HCT116 (cell line): ENCODE measurements at regions not wholly inside any gene's neighbourhood (a gene's known extent, or its start where the extent isn't known, plus 50 kb on each side); places are given as distances from the start of the nearest gene placed in this dataset.

Experiments used
- ATAC-seq: fragments of 200-7000 bp; cut with Tn5 transposase; 2 replicates; pipeline ENCODE4 v1.9.1; 2020; ENCODE audit warnings: mild to moderate bottlenecking, moderate library complexity
- BruUV-seq: library from RNA; stranded (reverse); fragments of 400-500 nt; replicated peaks from 2 replicates; lab custom pipeline; 2021; lab: Mats Ljungman, UMichigan
- CTCF ChIA-PET: fragments of 300-600 bp; sonication (Branson Sonifier 250); formaldehyde crosslinking; loops from one replicate; lab custom pipeline; 2021; ENCODE audit warnings: antibody characterized with exemption; lab: Charles Lee
- POLR2A ChIA-PET: fragments of 300-600, 350-600 bp; sonication (Branson Sonifier 250); formaldehyde crosslinking; loops from one replicate; lab custom pipeline; 2021; ENCODE audit warnings: antibody characterized with exemption; lab: Charles Lee
- RAD21 ChIA-PET, 2 experiments: fragments of 300-600 bp; sonication (Branson Sonifier 250); formaldehyde crosslinking; loops; one replicate each; lab custom pipeline; 2023; ENCODE audit warnings: low total read pairs in 2 of 2; ENCODE audit not compliant: uncharacterized antibody in 2 of 2, unreplicated experiment in 2 of 2, low non-redundant PET in 1 of 2; lab: Charles Lee
- DNase-seq: peaks from one replicate; pipeline ENCODE4 v3.0.0-alpha.2; 2010; ENCODE audit warnings: low read depth, low spot score
- H2AFZ ChIP-seq: fragments of 200-600 bp; shearing (Covaris generic), sonication (generic); 2 replicates; pipeline ENCODE4 v1.6.1; 2017; ENCODE audit warnings: low read depth, mixed run types, mixed read lengths, antibody characterized with exemption, low read length; ENCODE audit not compliant: poor library complexity, severe bottlenecking
- H3K27ac ChIP-seq: 2 replicates; pipeline ENCODE4 v1.5.1; 2012; ENCODE audit warnings: low read depth, low read length
- H3K27me3 ChIP-seq: fragments of 200-600 bp; sonication (generic); 2 replicates; pipeline ENCODE4 v1.6.1; 2016; ENCODE audit warnings: mixed run types, low read length, mixed read lengths; ENCODE audit not compliant: insufficient read depth
- H3K36me3 ChIP-seq, 2 experiments: fragments of 200-500 bp in 1 of 2; fragments of 200-600 bp in 1 of 2; sonication (Bioruptor generic) in 1 of 2; sonication (generic) in 1 of 2; 2 replicates each; pipeline versions ENCODE4 v1.5.1 to v1.6.1; 2014 to 2016; ENCODE audit warnings: low read length in 2 of 2, inconsistent platforms in 1 of 2, mixed read lengths in 1 of 2, mixed run types in 1 of 2; ENCODE audit not compliant: insufficient read depth in 2 of 2, control insufficient read depth in 1 of 2
- H3K4me1 ChIP-seq, 2 experiments: fragments of 200-600 bp in 1 of 2; sonication (generic) in 1 of 2; 2 replicates each; pipeline versions ENCODE4 v1.5.1 to v1.6.1; 2012 to 2017; ENCODE audit warnings: low read length in 2 of 2, inconsistent platforms in 1 of 2, mild to moderate bottlenecking in 1 of 2, mixed read lengths in 1 of 2, mixed run types in 1 of 2, moderate library complexity in 1 of 2; ENCODE audit not compliant: insufficient read depth in 2 of 2, control insufficient read depth in 1 of 2
- H3K4me2 ChIP-seq: fragments of 200-600 bp; sonication (generic); 2 replicates; pipeline ENCODE4 v1.6.1; 2017; ENCODE audit warnings: mixed run types, low read length, mixed read lengths
- H3K4me3 ChIP-seq, 2 experiments: fragments of 200-600 bp in 1 of 2; sonication (generic) in 1 of 2; replicated peaks in 1 of 2; 2 replicates each; pipeline ENCODE4 v1.5.1; 2011 to 2016; ENCODE audit warnings: low read length in 2 of 2, control low read depth in 1 of 2, low read depth in 1 of 2, mild to moderate bottlenecking in 1 of 2, mixed read lengths in 1 of 2, mixed run types in 1 of 2
- H3K79me2 ChIP-seq: fragments of 200-600 bp; sonication (generic); 2 replicates; pipeline ENCODE4 v1.6.1; 2017; ENCODE audit warnings: mild to moderate bottlenecking, mixed run types, low read length, moderate library complexity, mixed read lengths; ENCODE audit not compliant: insufficient read depth
- H3K9ac ChIP-seq: fragments of 200-600 bp; sonication (generic); 2 replicates; pipeline ENCODE4 v1.6.1; 2016; ENCODE audit warnings: low read length, mixed read lengths
- H3K9me2 ChIP-seq: fragments of 200-600 bp; sonication (generic), shearing (Covaris generic); 2 replicates; pipeline ENCODE4 v1.6.1; 2017; ENCODE audit warnings: mixed run types, mild to moderate bottlenecking, moderate library complexity; ENCODE audit not compliant: insufficient read depth
- H3K9me3 ChIP-seq, 2 experiments: fragments of 200-500 bp in 1 of 2; fragments of 200-600 bp in 1 of 2; sonication (Bioruptor generic) in 1 of 2; sonication (generic) in 1 of 2; 2 replicates each; pipeline ENCODE4 v1.6.1; 2014 to 2017; ENCODE audit warnings: low read length in 2 of 2, mixed read lengths in 2 of 2, inconsistent platforms in 1 of 2, low read depth in 1 of 2, mild to moderate bottlenecking in 1 of 2, mixed run types in 1 of 2, moderate library complexity in 1 of 2; ENCODE audit not compliant: control insufficient read depth in 1 of 2, insufficient read depth in 1 of 2
- H4K20me1 ChIP-seq: fragments of 200-600 bp; sonication (generic), shearing (Covaris generic); 2 replicates; pipeline ENCODE4 v1.6.1; 2017; ENCODE audit warnings: mixed run types, mild to moderate bottlenecking, moderate library complexity; ENCODE audit not compliant: insufficient read depth
- ATF3 ChIP-seq: IDR thresholded peaks from 2 replicates; pipeline ENCODE4 v1.6.1; 2012
- CBX3 ChIP-seq: IDR thresholded peaks from 2 replicates; pipeline ENCODE4 v1.6.1; 2012; ENCODE audit warnings: low read depth
- CTCF ChIP-seq, 3 experiments: fragments of 200-600 bp in 1 of 3; sonication (generic) in 1 of 3; IDR thresholded peaks in 2 of 3; conservative IDR thresholded peaks in 1 of 3; 2 replicates each; pipeline ENCODE4 v1.5.1; 2012 to 2017; ENCODE audit warnings: low read depth in 2 of 3, low read length in 2 of 3, antibody characterized with exemption in 1 of 3, borderline replicate concordance in 1 of 3, control low read depth in 1 of 3, mild to moderate bottlenecking in 1 of 3, mixed read lengths in 1 of 3, mixed run types in 1 of 3, moderate library complexity in 1 of 3; ENCODE audit not compliant: insufficient read depth in 1 of 3
- EGR1 ChIP-seq: IDR thresholded peaks from 2 replicates; pipeline ENCODE4 v1.6.1; 2012; ENCODE audit warnings: low read depth
- ELF1 ChIP-seq: IDR thresholded peaks from 2 replicates; pipeline ENCODE4 v1.6.1; 2012; ENCODE audit warnings: low read depth, borderline replicate concordance
- EZH2 ChIP-seq: fragments of 200-600 bp; sonication (generic); IDR thresholded peaks from 2 replicates; pipeline ENCODE4 v1.6.1; 2017; ENCODE audit warnings: antibody characterized with exemption, mixed run types
- EZH2phosphoT487 ChIP-seq: fragments of 200-600 bp; IDR thresholded peaks from 2 replicates; pipeline ENCODE4 v1.6.1; 2018; ENCODE audit warnings: antibody characterized with exemption, borderline replicate concordance
- FOSL1 ChIP-seq: IDR thresholded peaks from 2 replicates; pipeline ENCODE4 v1.6.1; 2012; ENCODE audit warnings: low read depth
- JUND ChIP-seq: IDR thresholded peaks from 2 replicates; pipeline ENCODE4 v1.6.1; 2012
- MAX ChIP-seq: IDR thresholded peaks from 2 replicates; pipeline ENCODE4 v1.6.1; 2012
- POLR2A ChIP-seq: IDR thresholded peaks from 2 replicates; pipeline ENCODE4 v1.7.0; 2011; ENCODE audit warnings: borderline replicate concordance; ENCODE audit not compliant: insufficient read depth, insufficient read length; ENCODE audit errors: extremely low read depth
- SIN3A ChIP-seq: IDR thresholded peaks from 2 replicates; pipeline ENCODE4 v1.6.1; 2012; ENCODE audit warnings: low read depth
- SP1 ChIP-seq: IDR thresholded peaks from 2 replicates; pipeline ENCODE4 v1.6.1; 2012; ENCODE audit warnings: low read depth
- SRF ChIP-seq: IDR thresholded peaks from 2 replicates; pipeline ENCODE4 v1.6.1; 2012; ENCODE audit warnings: low read depth
- TCF7L2 ChIP-seq: IDR thresholded peaks from 2 replicates; pipeline ENCODE4 v1.7.0; 2011; ENCODE audit warnings: borderline replicate concordance, inconsistent platforms; ENCODE audit not compliant: insufficient read depth, insufficient read length; ENCODE audit errors: extremely low read depth
- YY1 ChIP-seq: IDR thresholded peaks from 2 replicates; pipeline ENCODE4 v1.6.1; 2011; ENCODE audit warnings: low read length, low read depth, moderate library complexity, mild to moderate bottlenecking; ENCODE audit not compliant: insufficient replicate concordance; ENCODE audit errors: extremely low read depth
- ZFX ChIP-seq: fragments of 450-650 bp; IDR thresholded peaks from 2 replicates; pipeline ENCODE4 v1.6.1; 2017
- ZNF274 ChIP-seq: fragments of 200-500 bp; sonication (Bioruptor generic); IDR thresholded peaks from 2 replicates; pipeline ENCODE4 v1.6.1; 2014; ENCODE audit warnings: mild to moderate bottlenecking, low read depth, low read length, inconsistent platforms
- intact Hi-C: fragments of 100-400 bp; cut with micrococcal nuclease; formaldehyde crosslinking; loops from 2 replicates; pipeline ENCODE4 v1.10.0; 2022

GRCh38 chr6:121506761-121507754, 71.6 kb downstream of the GJA1 start:
- Histone ChIP-seq H3K36me3 (no peaks in the 10 kb centered on the region), H3K9ac (no peak overlapping the region), H2AFZ (no peak overlapping the region), H4K20me1 (no peaks in the 10 kb centered on the region), H3K79me2 (no peaks in the 10 kb centered on the region), H3K9me3 (no peaks in the 10 kb centered on the region), H3K4me1 (peaks cover 3 to 5% of the 10 kb centered on the region in 2 experiments; a peak in 2 of 4 replicates), H3K9me2 (no peaks in the 10 kb centered on the region), H3K4me2 (no peak overlapping the region), H3K27ac (no peak overlapping the region), H3K4me3 (no peak overlapping the region), H3K27me3 (no peaks in the 10 kb centered on the region)
- TF ChIP-seq JUND = no peak
- no peak for TF ChIP-seq EGR1
- no peak for TF ChIP-seq SIN3A
- no peak for TF ChIP-seq MAX
- no peak for TF ChIP-seq EZH2phosphoT487
- TF ChIP-seq ELF1 = no peak
- TF ChIP-seq TCF7L2 = no peak
- no peak for TF ChIP-seq ZFX
- TF ChIP-seq SRF = no peak
- no peak for TF ChIP-seq YY1
- no peak for TF ChIP-seq POLR2A
- TF ChIP-seq SP1 = no peak
- TF ChIP-seq ZNF274 = no peak
- TF ChIP-seq CBX3 = no peak
- no peak for TF ChIP-seq EZH2
- TF ChIP-seq FOSL1 = no peak
- no peak for TF ChIP-seq ATF3
- no peak for TF ChIP-seq CTCF (IDR thresholded peaks at IDR 0.05 in 2 of 3, conservative IDR thresholded peaks at IDR 0.05 in 1 of 3; ENCODE audit: borderline replicate concordance in 1 of 3, insufficient read depth in 1 of 3, low read depth in 2 of 3, low read length in 2 of 3)
- intact Hi-C loops = no loop called here
- ChIA-PET RAD21 (no interaction called here), CTCF (no interaction called here), POLR2A (no interaction called here)
- ATAC-seq = no peak
- no TSS peak for BruUV-seq
- DNase-seq = no peak
